Loucy (cell line): ENCODE measurements at regions not wholly inside any gene's neighbourhood (a gene's known extent, or its start where the extent isn't known, plus 50 kb on each side); places are given as distances from the start of the nearest gene placed in this dataset.

Experiments used
- H2AFZ ChIP-seq: fragments of 200-600 bp; sonication (generic); 2 replicates; pipeline ENCODE4 v1.6.0; 2016; ENCODE audit warnings: antibody characterized with exemption, mild to moderate bottlenecking, low read length, moderate library complexity
- H3F3A ChIP-seq: fragments of 200-600 bp; 2 replicates; pipeline ENCODE4 v1.6.0; 2016; ENCODE audit warnings: antibody characterized with exemption, low read depth, mild to moderate bottlenecking
- H3K27me3 ChIP-seq: fragments of 200-600 bp; sonication (generic); 2 replicates; pipeline ENCODE4 v1.6.1; 2014; ENCODE audit warnings: low read length, mild to moderate bottlenecking; ENCODE audit not compliant: insufficient read depth, poor library complexity, severe bottlenecking
- H3K36me3 ChIP-seq: fragments of 200-600 bp; sonication (generic); 2 replicates; pipeline ENCODE4 v1.6.1; 2016; ENCODE audit warnings: low read length; ENCODE audit not compliant: insufficient read depth
- H3K4me1 ChIP-seq: fragments of 200-600 bp; sonication (generic); 2 replicates; pipeline ENCODE4 v1.5.1; 2014; ENCODE audit warnings: low read length, mild to moderate bottlenecking; ENCODE audit not compliant: insufficient read depth, poor library complexity, severe bottlenecking
- H3K4me2 ChIP-seq: fragments of 200-600 bp; sonication (generic); 2 replicates; pipeline ENCODE4 v1.6.0; 2014; ENCODE audit warnings: antibody characterized with exemption, low read length, low read depth, mild to moderate bottlenecking; ENCODE audit not compliant: poor library complexity, severe bottlenecking
- H3K4me3 ChIP-seq: fragments of 200-600 bp; sonication (generic); 2 replicates; pipeline ENCODE4 v1.5.1; 2014; ENCODE audit warnings: low read length, mild to moderate bottlenecking, mixed read lengths; ENCODE audit not compliant: poor library complexity, severe bottlenecking
- H3K79me2 ChIP-seq: fragments of 200-600 bp; sonication (generic); 2 replicates; pipeline ENCODE4 v1.6.1; 2014; ENCODE audit warnings: low read length; ENCODE audit not compliant: insufficient read depth
- H3K9ac ChIP-seq: fragments of 200-600 bp; sonication (generic); 2 replicates; pipeline ENCODE4 v1.6.0; 2014; ENCODE audit warnings: mild to moderate bottlenecking, low read depth, low read length, moderate library complexity; ENCODE audit not compliant: poor library complexity, severe bottlenecking
- H3K9me2 ChIP-seq: fragments of 200-600 bp; sonication (generic); replicated peaks from 2 replicates; pipeline ENCODE4 v1.6.1; 2016; ENCODE audit warnings: low read depth, low read length, mixed read lengths
- H3K9me3 ChIP-seq: fragments of 200-600 bp; sonication (generic); 2 replicates; pipeline ENCODE4 v1.6.1; 2014; ENCODE audit warnings: mild to moderate bottlenecking, antibody characterized with exemption, low read length, low read depth; ENCODE audit not compliant: insufficient read depth
- H4K20me1 ChIP-seq: fragments of 200-600 bp; sonication (generic); 2 replicates; pipeline ENCODE4 v1.6.0; 2014; ENCODE audit warnings: antibody characterized with exemption, low read length, mild to moderate bottlenecking; ENCODE audit not compliant: insufficient read depth, poor library complexity, severe bottlenecking
- CTCF ChIP-seq: fragments of 200-600 bp; sonication (generic); conservative IDR thresholded peaks from 2 replicates; pipeline ENCODE4 v1.5.1; 2014; ENCODE audit warnings: mild to moderate bottlenecking, antibody characterized with exemption, low read length
- EZH2phosphoT487 ChIP-seq: fragments of 200-600 bp; IDR thresholded peaks from 2 replicates; pipeline ENCODE4 v1.6.1; 2018; ENCODE audit warnings: antibody characterized with exemption, mild to moderate bottlenecking, moderate library complexity, borderline replicate concordance

GRCh38 chr6:4447639-4448330 lies 312.4 kb upstream of the ECI2 start:
- H3K4me3 ChIP-seq: no peak overlapping the region
- no peaks in the 10 kb centered on the region for H3K4me1 ChIP-seq
- no peaks in the 10 kb centered on the region for H3K9me2 ChIP-seq
- H3K9ac ChIP-seq: no peak overlapping the region
- no peaks in the 10 kb centered on the region for H3K79me2 ChIP-seq
- TF ChIP-seq EZH2phosphoT487 (no peak), CTCF (no peak)
- H4K20me1 ChIP-seq: no peaks in the 10 kb centered on the region
- no peaks in the 10 kb centered on the region for H3K36me3 ChIP-seq
- no peaks in the 10 kb centered on the region for H3K27me3 ChIP-seq
- no peak overlapping the region for H2AFZ ChIP-seq
- no peak overlapping the region for H3K4me2 ChIP-seq
- no peaks in the 10 kb centered on the region for H3F3A ChIP-seq
- H3K9me3 ChIP-seq: no peaks in the 10 kb centered on the region

- H3K27me3 ChIP-seq: no peaks in the 10 kb centered on the region
- H2AFZ ChIP-seq: no peak overlapping the region
- H3K9ac ChIP-seq: no peak overlapping the region
- no peaks in the 10 kb centered on the region for H3F3A ChIP-seq
- no peak overlapping the region for H3K4me2 ChIP-seq
- H3K4me3 ChIP-seq: no peak overlapping the region
- no peak for TF ChIP-seq CTCF
- no peak for TF ChIP-seq EZH2phosphoT487
- H3K36me3 ChIP-seq: no peaks in the 10 kb centered on the region
- H3K79me2 ChIP-seq: no peaks in the 10 kb centered on the region
- no peaks in the 10 kb centered on the region for H3K9me2 ChIP-seq
- H4K20me1 ChIP-seq: no peaks in the 10 kb centered on the region
- H3K9me3 ChIP-seq: no peaks in the 10 kb centered on the region
- H3K4me1 ChIP-seq: no peaks in the 10 kb centered on the region
These were observed 311.6 kb upstream of the ECI2 start for GRCh38 chr6:4446982-4447381.

- H3K4me3 ChIP-seq: no peak overlapping the region
- H2AFZ ChIP-seq: no peak overlapping the region
- no peaks in the 10 kb centered on the region for H4K20me1 ChIP-seq
- no peak overlapping the region for H3K9ac ChIP-seq
- no peaks in the 10 kb centered on the region for H3K9me3 ChIP-seq
- H3K79me2 ChIP-seq: no peaks in the 10 kb centered on the region
- H3K36me3 ChIP-seq: no peaks in the 10 kb centered on the region
- TF ChIP-seq CTCF: no peak
- no peak for TF ChIP-seq EZH2phosphoT487
- no peaks in the 10 kb centered on the region for H3K9me2 ChIP-seq
- H3K27me3 ChIP-seq: no peaks in the 10 kb centered on the region
- no peaks in the 10 kb centered on the region for H3F3A ChIP-seq
- no peaks in the 10 kb centered on the region for H3K4me1 ChIP-seq
- H3K4me2 ChIP-seq: no peak overlapping the region
These were observed 306.6 kb upstream of the ECI2 start for GRCh38 chr6:4441981-4442434.
